ENCODE measurements at regions not wholly inside any gene's neighbourhood (a gene's known extent, or its start where the extent isn't known, plus 50 kb on each side); places are given as distances from the start of the nearest gene placed in this dataset.

- DNase-seq (ENCODE audit: low spot score in 2 of 2, unreplicated experiment in 2 of 2) = no peak
- H3K27me3 Mint-ChIP-seq (ENCODE audit: low read depth) = no peaks in the 10 kb centered on the region
- no peaks in the 10 kb centered on the region for H3K4me1 Mint-ChIP-seq
- H3K27ac Mint-ChIP-seq = no peak overlapping the region
- no peaks in the 10 kb centered on the region for H3K36me3 Mint-ChIP-seq
- no peak overlapping the region for H3K4me3 Mint-ChIP-seq
- H3K9me3 Mint-ChIP-seq = no peaks in the 10 kb centered on the region
- no peak for TF ChIP-seq CTCF (IDR thresholded peaks at IDR 0.05; ENCODE audit: unreplicated experiment)
Measured at GRCh38 chr20:40476461-40476860, 212.6 kb downstream of the MAFB start.

GRCh38 chr20:40472905-40473304 is 216.1 kb downstream of the MAFB start:
- Mint-ChIP-seq H3K36me3 (no peaks in the 10 kb centered on the region), H3K4me3 (no peak overlapping the region), H3K27me3 (ENCODE audit: low read depth) (no peaks in the 10 kb centered on the region), H3K4me1 (peaks cover 7% of the 10 kb centered on the region), H3K27ac (no peak overlapping the region), H3K9me3 (no peaks in the 10 kb centered on the region)
- no peak for DNase-seq (ENCODE audit: low spot score in 2 of 2, unreplicated experiment in 2 of 2)
- no peak for TF ChIP-seq CTCF (IDR thresholded peaks at IDR 0.05; ENCODE audit: unreplicated experiment)

GRCh38 chr20:40471261-40471629 is 217.8 kb downstream of the MAFB start:
- no peak for DNase-seq (ENCODE audit: low spot score in 2 of 2, unreplicated experiment in 2 of 2)
- Mint-ChIP-seq H3K4me3 (no peak overlapping the region), H3K27me3 (ENCODE audit: low read depth) (no peaks in the 10 kb centered on the region), H3K36me3 (no peaks in the 10 kb centered on the region), H3K9me3 (no peaks in the 10 kb centered on the region), H3K27ac (no peak overlapping the region), H3K4me1 (peaks cover 7% of the 10 kb centered on the region)
- TF ChIP-seq CTCF (IDR thresholded peaks at IDR 0.05; ENCODE audit: unreplicated experiment) = no peak

- H3K27me3 Mint-ChIP-seq (ENCODE audit: low read depth) = no peaks in the 10 kb centered on the region
Measured at GRCh38 chr20:40470445-40471260, 218.4 kb downstream of the MAFB start.

GRCh38 chr20:40468759-40469158 is 220.3 kb downstream of the MAFB start:
- H3K4me1 Mint-ChIP-seq = peaks cover 7% of the 10 kb centered on the region
- no peak for TF ChIP-seq CTCF (IDR thresholded peaks at IDR 0.05; ENCODE audit: unreplicated experiment)
- no peak overlapping the region for H3K27ac Mint-ChIP-seq
- no peaks in the 10 kb centered on the region for H3K9me3 Mint-ChIP-seq
- no peak for DNase-seq (ENCODE audit: low spot score in 2 of 2, unreplicated experiment in 2 of 2)
- H3K27me3 Mint-ChIP-seq (ENCODE audit: low read depth) = no peaks in the 10 kb centered on the region
- no peaks in the 10 kb centered on the region for H3K36me3 Mint-ChIP-seq
- no peak overlapping the region for H3K4me3 Mint-ChIP-seq

More at GRCh38 chr20:40470445-40471260, 218.4 kb downstream of the MAFB start:
- TF ChIP-seq CTCF (IDR thresholded peaks at IDR 0.05; ENCODE audit: unreplicated experiment) = no peak
- Mint-ChIP-seq H3K4me3 (no peak overlapping the region), H3K36me3 (no peaks in the 10 kb centered on the region), H3K4me1 (peaks cover 7% of the 10 kb centered on the region), H3K27ac (no peak overlapping the region), H3K9me3 (no peaks in the 10 kb centered on the region)
- DNase-seq (ENCODE audit: low spot score in 2 of 2, unreplicated experiment in 2 of 2) = no peak

All from mesothelial cell of epicardium (in vitro differentiated cells).